PC-9 (cell line): ENCODE measurements at regions not wholly inside any gene's neighbourhood (a gene's known extent, or its start where the extent isn't known, plus 50 kb on each side); places are given as distances from the start of the nearest gene placed in this dataset.

ENCODE experiments used
- BruUV-seq: library from RNA; stranded (reverse); fragments of 400-500 nt; replicated peaks from 2 replicates; lab custom pipeline; 2021; lab: Mats Ljungman, UMichigan
- CTCF ChIA-PET: fragments of 300-600 bp; sonication (Branson Sonifier 250); formaldehyde crosslinking; loops from one replicate; lab custom pipeline; 2022; ENCODE audit warnings: antibody characterized with exemption; lab: Charles Lee
- POLR2A ChIA-PET: fragments of 300-600 bp; sonication (Branson Sonifier 250); formaldehyde crosslinking; loops from one replicate; lab custom pipeline; 2022; ENCODE audit warnings: antibody characterized with exemption; ENCODE audit not compliant: unreplicated experiment; lab: Charles Lee
- DNase-seq, 2 experiments: peaks; one replicate each; pipeline versions ENCODE4 v3.0.0 to v3.0.0-alpha.2; 2015 to 2022; ENCODE audit warnings: mixed read lengths in 1 of 2
- H2AFZ ChIP-seq: fragments of 200-600 bp; sonication (generic); 2 replicates; pipeline ENCODE4 v1.8.1; 2017; ENCODE audit warnings: antibody characterized with exemption
- H3F3A ChIP-seq: fragments of 200-600 bp; sonication (generic); 2 replicates; pipeline ENCODE4 v1.8.1; 2017; ENCODE audit warnings: antibody characterized with exemption, mild to moderate bottlenecking, low read depth; ENCODE audit not compliant: insufficient read depth
- H3K27ac ChIP-seq: fragments of 200-600 bp; sonication (generic); 2 replicates; pipeline ENCODE4 v1.6.1; 2016; ENCODE audit warnings: mixed run types
- H3K27me3 ChIP-seq: fragments of 200-600 bp; sonication (generic); 2 replicates; pipeline ENCODE4 v1.6.1; 2016; ENCODE audit warnings: low read depth, mixed run types; ENCODE audit not compliant: insufficient read depth
- H3K36me3 ChIP-seq: fragments of 200-600 bp; sonication (generic); 2 replicates; pipeline ENCODE4 v1.6.1; 2016; ENCODE audit warnings: low read depth, mixed run types
- H3K4me1 ChIP-seq: fragments of 200-600 bp; sonication (generic); replicated peaks from 2 replicates; pipeline ENCODE4 v1.6.1; 2016; ENCODE audit warnings: mixed run types; ENCODE audit not compliant: insufficient read depth
- H3K4me2 ChIP-seq: fragments of 200-600 bp; sonication (generic); 2 replicates; pipeline ENCODE4 v1.6.1; 2017; ENCODE audit warnings: mixed run types
- H3K4me3 ChIP-seq: fragments of 200-600 bp; sonication (generic); 2 replicates; pipeline ENCODE4 v1.6.1; 2016; ENCODE audit warnings: mixed run types
- H3K79me2 ChIP-seq: fragments of 200-600 bp; sonication (generic); 2 replicates; pipeline ENCODE4 v1.6.1; 2017; ENCODE audit warnings: low read depth, mixed run types
- H3K9me2 ChIP-seq: fragments of 200-600 bp; sonication (generic); 2 replicates; pipeline ENCODE4 v1.8.1; 2017; ENCODE audit warnings: mild to moderate bottlenecking; ENCODE audit not compliant: insufficient read depth
- H3K9me3 ChIP-seq: fragments of 200-600 bp; sonication (generic); 2 replicates; pipeline ENCODE4 v1.8.1; 2016; ENCODE audit warnings: low read depth; ENCODE audit not compliant: insufficient read depth
- H4K20me1 ChIP-seq: fragments of 200-600 bp; sonication (generic); 2 replicates; pipeline ENCODE4 v1.8.1; 2017; ENCODE audit not compliant: insufficient read depth
- CTCF ChIP-seq: fragments of 200-600 bp; sonication (generic); conservative IDR thresholded peaks from 2 replicates; pipeline ENCODE4 v1.6.1; 2017; ENCODE audit warnings: mixed run types, antibody characterized with exemption, mild to moderate bottlenecking, moderate library complexity
- EZH2 ChIP-seq: fragments of 200-600 bp; sonication (generic); IDR thresholded peaks from 2 replicates; pipeline ENCODE4 v1.8.0; 2017; ENCODE audit warnings: antibody characterized with exemption, low read depth
- intact Hi-C: fragments of 100-400 bp; cut with micrococcal nuclease; formaldehyde crosslinking; loops from one replicate; pipeline ENCODE4 v1.10.0; 2022; ENCODE audit not compliant: unreplicated experiment

- Histone ChIP-seq H3K27me3 (no peaks in the 10 kb centered on the region), H3K27ac (no peak overlapping the region), H3K4me3 (no peak overlapping the region), H3K36me3 (no peaks in the 10 kb centered on the region), H2AFZ (no peak overlapping the region), H3K4me2 (no peak overlapping the region), H3F3A (no peaks in the 10 kb centered on the region), H4K20me1 (no peaks in the 10 kb centered on the region; the same call in 1 of the 2 replicates), H3K4me1 (no peaks in the 10 kb centered on the region), H3K9me3 (no peaks in the 10 kb centered on the region), H3K9me2 (no peaks in the 10 kb centered on the region), H3K79me2 (no peaks in the 10 kb centered on the region)
- no TSS peak for BruUV-seq
- ChIA-PET POLR2A (no interaction called here), CTCF (no interaction called here)
- DNase-seq: no peak
- intact Hi-C loops: no loop called here
- TF ChIP-seq EZH2 (no peak), CTCF (no peak)
These were observed 77.7 kb downstream of the NR2F1 start for GRCh38 chr5:93660677-93661076.

GRCh38 chr5:93658044-93658443, 75.0 kb downstream of the NR2F1 start:
- no peaks in the 10 kb centered on the region; the same call in 1 of the 2 replicates for H4K20me1 ChIP-seq
- no peaks in the 10 kb centered on the region for H3F3A ChIP-seq
- no peak overlapping the region for H3K4me3 ChIP-seq
- no peaks in the 10 kb centered on the region for H3K9me2 ChIP-seq
- TF ChIP-seq CTCF (no peak), EZH2 (no peak)
- H3K9me3 ChIP-seq: no peaks in the 10 kb centered on the region
- DNase-seq: no peak
- no peak overlapping the region for H3K4me2 ChIP-seq
- no peaks in the 10 kb centered on the region for H3K27me3 ChIP-seq
- no peak overlapping the region for H2AFZ ChIP-seq
- no peaks in the 10 kb centered on the region for H3K36me3 ChIP-seq
- POLR2A ChIA-PET: no interaction called here
- no TSS peak for BruUV-seq
- H3K79me2 ChIP-seq: no peaks in the 10 kb centered on the region
- intact Hi-C loops: no loop called here
- H3K27ac ChIP-seq: no peak overlapping the region
- no peaks in the 10 kb centered on the region for H3K4me1 ChIP-seq
- CTCF ChIA-PET: no interaction called here

- Histone ChIP-seq H3K27ac (no peak overlapping the region), H3K9me2 (no peaks in the 10 kb centered on the region), H3F3A (no peaks in the 10 kb centered on the region), H4K20me1 (no peaks in the 10 kb centered on the region; the same call in 1 of the 2 replicates), H3K79me2 (no peaks in the 10 kb centered on the region), H3K4me3 (no peak overlapping the region), H3K4me2 (no peak overlapping the region), H3K4me1 (no peaks in the 10 kb centered on the region), H3K27me3 (no peaks in the 10 kb centered on the region), H2AFZ (no peak overlapping the region), H3K36me3 (no peaks in the 10 kb centered on the region), H3K9me3 (no peaks in the 10 kb centered on the region)
- TF ChIP-seq EZH2 (no peak), CTCF (no peak)
- ChIA-PET POLR2A (no interaction called here), CTCF (no interaction called here)
- intact Hi-C loops: no loop called here
- BruUV-seq: no TSS peak
- DNase-seq: no peak
These were observed 71.7 kb downstream of the NR2F1 start for GRCh38 chr5:93654676-93655075.
